GM12891 (cell line): ENCODE measurements at regions not wholly inside any gene's neighbourhood (a gene's known extent, or its start where the extent isn't known, plus 50 kb on each side); places are given as distances from the start of the nearest gene placed in this dataset.

Source experiments
- PAX5 ChIP-seq: IDR thresholded peaks from 2 replicates; pipeline ENCODE4 v1.6.1; 2011; ENCODE audit warnings: low read length, moderate library complexity, mild to moderate bottlenecking; ENCODE audit not compliant: insufficient read depth, severe bottlenecking
- POLR2A ChIP-seq: IDR thresholded peaks from 2 replicates; pipeline ENCODE4 v1.6.1; 2011; ENCODE audit warnings: low read depth, low read length, control low read depth
- POLR2AphosphoS5 ChIP-seq: IDR thresholded peaks from 2 replicates; pipeline ENCODE4 v1.6.1; 2011; ENCODE audit warnings: low read depth, low read length, control low read depth
- TAF1 ChIP-seq: IDR thresholded peaks from 2 replicates; pipeline ENCODE4 v1.6.1; 2011; ENCODE audit warnings: low read depth, low read length, control low read depth

- no peak for TF ChIP-seq TAF1
- TF ChIP-seq POLR2AphosphoS5: no peak
- no peak for TF ChIP-seq POLR2A
- no peak for TF ChIP-seq PAX5
Observed at GRCh38 chr21:35711661-35712060, 348.7 kb downstream of the SETD4 start.
